IMR-90 (cell line): ENCODE measurements at regions not wholly inside any gene's neighbourhood (a gene's known extent, or its start where the extent isn't known, plus 50 kb on each side); places are given as distances from the start of the nearest gene placed in this dataset.

Experiments
- ATAC-seq: fragments of 200-7000 bp; cut with Tn5 transposase; 2 replicates; pipeline ENCODE4 v1.9.1; 2020; ENCODE audit warnings: low read depth, mild to moderate bottlenecking, moderate library complexity
- BruUV-seq: library from RNA; stranded (reverse); fragments of 400-500 nt; replicated peaks from 2 replicates; lab custom pipeline; 2021; lab: Mats Ljungman, UMichigan
- CTCF ChIA-PET: fragments of 300-600 bp; formaldehyde crosslinking; extraction: SDS; loops from one replicate; lab custom pipeline; 2021; ENCODE audit warnings: antibody characterized with exemption; lab: Yijun Ruan, JAX
- POLR2A ChIA-PET: fragments of 300-600 bp; sonication (Branson Sonifier 250); formaldehyde crosslinking; loops from one replicate; lab custom pipeline; 2022; ENCODE audit warnings: antibody characterized with exemption; ENCODE audit not compliant: unreplicated experiment; lab: Charles Lee
- DNase-seq: peaks from one replicate; pipeline ENCODE4 v3.0.0; 2013
- H2AFZ ChIP-seq: replicated peaks from 2 replicates; pipeline ENCODE3; 2013; ENCODE audit warnings: low read length, mild to moderate bottlenecking; ENCODE audit not compliant: poor library complexity
- H2AK5ac ChIP-seq: 2 replicates; pipeline ENCODE4 v1.6.1; 2013; ENCODE audit warnings: low read depth, low read length, inconsistent platforms
- H2AK9ac ChIP-seq: replicated peaks from 2 replicates; pipeline ENCODE3; 2013; ENCODE audit warnings: mild to moderate bottlenecking, low read depth, low read length, moderate library complexity; ENCODE audit not compliant: poor library complexity
- H2BK120ac ChIP-seq: 2 replicates; pipeline ENCODE4 v1.6.1; 2013; ENCODE audit warnings: low read depth, low read length, inconsistent platforms
- H2BK15ac ChIP-seq: 3 replicates; pipeline ENCODE4 v1.6.1; 2013; ENCODE audit warnings: low read depth, low read length, inconsistent platforms
- H2BK20ac ChIP-seq: 2 replicates; pipeline ENCODE4 v1.6.1; 2013; ENCODE audit warnings: low read depth, mild to moderate bottlenecking, inconsistent platforms, low read length, moderate library complexity
- H2BK5ac ChIP-seq: 2 replicates; pipeline ENCODE4 v1.6.1; 2013; ENCODE audit warnings: mild to moderate bottlenecking, low read depth, low read length, inconsistent platforms; ENCODE audit not compliant: poor library complexity, severe bottlenecking
- H3K14ac ChIP-seq: replicated peaks from 2 replicates; pipeline ENCODE4 v1.6.1; 2013; ENCODE audit warnings: low read depth, low read length, inconsistent platforms
- H3K18ac ChIP-seq: 2 replicates; pipeline ENCODE4 v1.6.1; 2013; ENCODE audit warnings: low read depth, low read length, control low read depth
- H3K23ac ChIP-seq: 2 replicates; pipeline ENCODE4 v1.6.1; 2013; ENCODE audit warnings: low read depth, low read length, inconsistent platforms
- H3K27ac ChIP-seq: 2 replicates; pipeline ENCODE4 v1.5.1; 2013; ENCODE audit warnings: mild to moderate bottlenecking, control low read depth, low read length; ENCODE audit not compliant: insufficient read depth
- H3K27me3 ChIP-seq: 2 replicates; pipeline ENCODE4 v1.6.1; 2013; ENCODE audit warnings: low read length; ENCODE audit not compliant: control insufficient read depth, insufficient read depth
- H3K36me3 ChIP-seq: 2 replicates; pipeline ENCODE4 v1.6.1; 2013; ENCODE audit warnings: low read length, mixed read lengths; ENCODE audit not compliant: control insufficient read depth, insufficient read depth
- H3K4ac ChIP-seq: 2 replicates; pipeline ENCODE4 v1.6.1; 2013; ENCODE audit warnings: low read depth, low read length, inconsistent platforms
- H3K4me1 ChIP-seq: 2 replicates; pipeline ENCODE4 v1.6.1; 2013; ENCODE audit warnings: low read length, mixed read lengths; ENCODE audit not compliant: control insufficient read depth, insufficient read depth
- H3K4me2 ChIP-seq: 2 replicates; pipeline ENCODE4 v1.6.1; 2013; ENCODE audit warnings: low read depth, mild to moderate bottlenecking, control low read depth, low read length, moderate library complexity
- H3K4me3 ChIP-seq: 2 replicates; pipeline ENCODE4 v1.5.1; 2013; ENCODE audit warnings: low read depth, mild to moderate bottlenecking, control low read depth, low read length, moderate library complexity; ENCODE audit not compliant: insufficient read depth
- H3K56ac ChIP-seq: 2 replicates; pipeline ENCODE4 v1.6.1; 2013; ENCODE audit warnings: low read length, inconsistent platforms; ENCODE audit not compliant: insufficient read depth; ENCODE audit errors: extremely low read depth
- H3K79me1 ChIP-seq, 2 experiments: 2 replicates each; pipeline ENCODE4 v1.6.1; 2013; ENCODE audit warnings: low read length in 2 of 2, inconsistent platforms in 1 of 2, low read depth in 1 of 2
- H3K9ac ChIP-seq: 2 replicates; pipeline ENCODE4 v1.6.1; 2013; ENCODE audit warnings: low read depth, low read length, control low read depth
- H3K9me1 ChIP-seq: 2 replicates; pipeline ENCODE4 v1.6.1; 2013; ENCODE audit warnings: low read length, inconsistent platforms; ENCODE audit not compliant: insufficient read depth
- H3K9me3 ChIP-seq: 2 replicates; pipeline ENCODE4 v1.6.1; 2013; ENCODE audit warnings: low read length; ENCODE audit not compliant: control insufficient read depth, insufficient read depth
- H4K20me1 ChIP-seq: 2 replicates; pipeline ENCODE4 v1.6.1; 2013; ENCODE audit warnings: low read length, inconsistent platforms; ENCODE audit not compliant: insufficient read depth
- H4K5ac ChIP-seq: 2 replicates; pipeline ENCODE4 v1.6.1; 2013; ENCODE audit warnings: mild to moderate bottlenecking, low read depth, low read length, control low read depth
- H4K8ac ChIP-seq, 2 experiments: 2 replicates each; pipeline ENCODE4 v1.6.1; 2013; ENCODE audit warnings: low read depth in 2 of 2, low read length in 2 of 2, control low read depth in 1 of 2, inconsistent platforms in 1 of 2
- H4K91ac ChIP-seq: 2 replicates; pipeline ENCODE4 v1.6.1; 2013; ENCODE audit warnings: low read depth, low read length, inconsistent platforms; ENCODE audit not compliant: insufficient read depth
- BHLHE40 ChIP-seq: fragments of 150-350 bp; IDR thresholded peaks from 2 replicates; pipeline ENCODE4 v1.6.1; 2016; ENCODE audit warnings: mild to moderate bottlenecking, low read depth, low read length
- ELK1 ChIP-seq: fragments of 150-350 bp; IDR thresholded peaks from 2 replicates; pipeline ENCODE4 v1.6.1; 2016; ENCODE audit warnings: low read depth, mild to moderate bottlenecking, low read length, moderate library complexity, borderline replicate concordance
- FOS ChIP-seq: fragments of 150-350 bp; IDR thresholded peaks from 2 replicates; pipeline ENCODE4 v1.6.1; 2016; ENCODE audit warnings: low read depth, low read length
- MAFK ChIP-seq: IDR thresholded peaks from 2 replicates; pipeline ENCODE4 v1.6.1; 2012; ENCODE audit warnings: low read depth, low read length, improper control_type of control experiment
- MAZ ChIP-seq: IDR thresholded peaks from 2 replicates; pipeline ENCODE4 v1.6.1; 2012; ENCODE audit warnings: low read depth, mild to moderate bottlenecking, low read length, improper control_type of control experiment, moderate library complexity, borderline replicate concordance
- POLR2A ChIP-seq: IDR thresholded peaks from 2 replicates; pipeline ENCODE4 v1.6.1; 2012; ENCODE audit warnings: mild to moderate bottlenecking, low read depth, low read length
- RAD21 ChIP-seq: IDR thresholded peaks from 2 replicates; pipeline ENCODE4 v1.6.1; 2012; ENCODE audit warnings: low read length, improper control_type of control experiment
- RFX5 ChIP-seq: IDR thresholded peaks from 2 replicates; pipeline ENCODE4 v1.8.0; 2012; ENCODE audit warnings: low read depth, mild to moderate bottlenecking, low read length, moderate library complexity
- SMC3 ChIP-seq: fragments of 150-350 bp; IDR thresholded peaks from 2 replicates; pipeline ENCODE4 v1.6.1; 2016; ENCODE audit warnings: low read depth, mild to moderate bottlenecking, antibody characterized with exemption, low read length, moderate library complexity
- USF2 ChIP-seq: fragments of 150-350 bp; IDR thresholded peaks from 2 replicates; pipeline ENCODE4 v1.6.1; 2017; ENCODE audit warnings: mild to moderate bottlenecking, antibody characterized with exemption, low read length, low read depth
- WGBS, 2 experiments: methylation state at CpG; one replicate each; pipeline versions ENCODE4 v1.1.5 to v1.1.7; 2013; ENCODE audit warnings: missing lambda C conversion rate in 2 of 2; ENCODE audit not compliant: insufficient read length in 1 of 2; ENCODE audit errors: extremely low coverage in 2 of 2; 5-methylcytosine and 5-hydroxymethylcytosine counted together
- dilution Hi-C: fragments of 300-500 bp; cut with HindIII; formaldehyde crosslinking; loops from one replicate; pipeline ENCODE4 v1.14.3; 2018; ENCODE audit warnings: low sequenced_read_pairs; ENCODE audit not compliant: unreplicated experiment
- in situ Hi-C: fragments of 300-500 bp; cut with MboI; formaldehyde crosslinking; loops from 3 replicates; pipeline ENCODE4 v1.14.3; 2019; ENCODE audit warnings: low sequenced_read_pairs, inconsistent platforms, mixed read lengths
- intact Hi-C: fragments of 100-400 bp; cut with micrococcal nuclease; formaldehyde crosslinking; loops from 2 replicates; pipeline ENCODE4 v1.10.0; 2022

DNA sequence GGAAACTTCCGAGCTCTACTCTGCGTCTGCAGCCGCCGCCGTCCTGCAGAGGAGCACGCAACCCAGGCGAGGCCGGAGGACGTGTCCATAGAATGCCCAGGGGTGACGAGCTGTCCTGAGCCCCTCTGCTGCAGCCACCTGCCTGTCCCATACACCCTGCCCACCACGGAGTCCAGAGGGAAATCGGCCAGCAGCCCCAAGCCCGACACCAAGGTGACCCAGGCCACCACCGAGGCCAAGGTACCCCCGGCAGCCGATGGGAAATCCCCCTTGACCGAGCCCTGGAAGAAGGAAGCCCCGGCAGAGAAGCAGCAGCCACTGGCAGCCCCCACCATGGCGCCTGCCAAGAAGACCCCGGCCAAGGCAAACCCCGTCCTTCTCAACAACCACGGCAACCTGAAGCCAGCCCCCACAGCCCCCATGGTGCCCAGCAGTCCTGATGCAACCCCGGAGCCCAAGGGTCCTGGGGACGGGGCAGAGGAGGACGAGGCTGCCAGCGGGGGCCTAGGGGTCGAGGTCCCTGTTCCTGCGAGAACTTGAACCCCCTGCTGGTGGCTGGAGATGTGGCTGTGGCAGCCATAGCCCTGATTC lies 128.7 kb upstream of the C14orf180 start:
- no TSS peak for BruUV-seq
- Histone ChIP-seq H3K4ac (no peak overlapping the region), H3K23ac (no peak overlapping the region), H3K27ac (no peak overlapping the region), H2AFZ (no peak overlapping the region), H3K18ac (no peak overlapping the region), H2AK5ac (no peak overlapping the region), H2BK5ac (no peak overlapping the region), H4K20me1 (no peaks in the 10 kb centered on the region), H4K5ac (no peak overlapping the region), H4K91ac (no peak overlapping the region), H2BK120ac (no peak overlapping the region), H3K4me1 (no peaks in the 10 kb centered on the region), H3K27me3 (no peaks in the 10 kb centered on the region), H3K56ac (no peak overlapping the region), H3K9me1 (no peaks in the 10 kb centered on the region), H3K36me3 (no peaks in the 10 kb centered on the region), H3K9me3 (peaks cover 14% of the 10 kb centered on the region), H3K9ac (no peak overlapping the region), H3K4me3 (no peak overlapping the region), H3K14ac (no peak overlapping the region), H3K79me1 (no peaks in the 10 kb centered on the region), H3K4me2 (no peak overlapping the region), H4K8ac (no peak overlapping the region), H2BK15ac (no peak overlapping the region), H2AK9ac (no peak overlapping the region), H2BK20ac (no peak overlapping the region)
- CTCF ChIA-PET = no interaction called here
- intact Hi-C loops = no loop called here
- no peak for DNase-seq
- no peak for ATAC-seq
- dilution Hi-C loops = no loop called here
- WGBS, 2 experiments = 86% methylated on average over 15 of the region's 28 CpGs; no CpG with 5 or more reads in 1 of the 2 experiments
- TF ChIP-seq MAZ = no peak
- no peak for TF ChIP-seq RFX5
- TF ChIP-seq SMC3 = no peak
- no peak for TF ChIP-seq BHLHE40
- no peak for TF ChIP-seq USF2
- TF ChIP-seq RAD21 = no peak
- no peak for TF ChIP-seq FOS
- no peak for TF ChIP-seq ELK1
- TF ChIP-seq MAFK = no peak
- no peak for TF ChIP-seq POLR2A
- POLR2A ChIA-PET = no interaction called here
- in situ Hi-C loops = no loop called here
